OCI-LY3 (cell line): ENCODE measurements at regions not wholly inside any gene's neighbourhood (a gene's known extent, or its start where the extent isn't known, plus 50 kb on each side); places are given as distances from the start of the nearest gene placed in this dataset.

Experiments
- CTCF ChIP-seq: fragments of 200-600, 300-600 bp; sonication (generic); IDR thresholded peaks from 2 replicates; pipeline ENCODE4 v1.5.1; 2014; ENCODE audit warnings: antibody characterized with exemption, low read length, low read depth
- EZH2phosphoT487 ChIP-seq: fragments of 200-600 bp; shearing (Covaris generic); IDR thresholded peaks from 2 replicates; pipeline ENCODE4 v1.6.1; 2018; ENCODE audit warnings: antibody characterized with exemption, mixed run types, low read depth

GRCh38 chr6:112651239-112651638 is 304.1 kb downstream of the RFPL4B start:
- TF ChIP-seq CTCF (no peak), EZH2phosphoT487 (no peak)
